Right hindlimb (tissue), 1 donor: ENCODE measurements at regions not wholly inside any gene's neighbourhood (a gene's known extent, or its start where the extent isn't known, plus 50 kb on each side); places are given as distances from the start of the nearest gene placed in this dataset.

ENCODE experiments used
- DNase-seq: peaks from one replicate; pipeline ENCODE4 v3.0.0-alpha.2; 2018

DNA sequence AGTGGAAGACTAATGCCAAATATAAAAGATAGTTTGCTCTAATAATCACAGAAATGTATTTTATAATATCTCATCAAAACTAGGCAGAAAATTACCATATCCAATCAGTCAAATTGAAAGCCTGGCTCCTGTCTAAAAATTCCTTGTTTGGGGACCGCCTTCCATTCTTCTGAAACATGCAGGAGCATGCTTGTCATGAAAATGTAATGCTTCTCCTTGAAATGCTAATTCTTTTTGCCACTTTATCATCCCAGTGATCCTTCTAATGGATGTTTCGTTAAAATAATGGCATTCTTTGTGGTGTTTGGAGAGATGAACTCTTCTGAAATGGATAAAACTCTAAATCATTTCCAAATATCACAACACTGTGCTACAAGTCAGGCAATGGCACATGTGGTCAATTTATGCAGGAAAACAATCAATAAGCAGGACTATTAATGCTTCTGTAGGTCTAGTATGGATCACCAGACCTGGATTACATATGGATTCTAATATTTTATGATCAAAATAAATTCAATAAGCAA is 1039.1 kb upstream of the NXPH2 start:
- DNase-seq = no peak

DNA sequence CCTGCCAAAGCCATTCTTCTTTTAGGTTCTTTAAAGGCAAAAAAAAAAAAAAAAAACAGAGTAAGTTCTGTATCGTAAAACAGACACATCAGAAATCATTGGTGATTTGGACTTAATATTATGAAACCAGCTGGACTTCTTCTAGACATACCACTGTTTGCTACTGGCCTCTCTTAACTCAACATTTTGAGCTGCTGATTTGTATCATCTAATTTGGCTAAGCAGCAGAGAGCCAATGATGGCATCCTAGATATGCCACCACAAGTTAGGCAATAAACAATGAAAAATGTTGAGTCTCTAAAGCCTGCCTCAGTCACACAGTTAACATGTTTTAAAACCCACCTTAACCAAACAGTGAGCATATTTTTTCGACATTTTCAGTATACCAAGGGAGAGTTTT is 1034.3 kb upstream of the NXPH2 start:
- DNase-seq = no peak

DNA sequence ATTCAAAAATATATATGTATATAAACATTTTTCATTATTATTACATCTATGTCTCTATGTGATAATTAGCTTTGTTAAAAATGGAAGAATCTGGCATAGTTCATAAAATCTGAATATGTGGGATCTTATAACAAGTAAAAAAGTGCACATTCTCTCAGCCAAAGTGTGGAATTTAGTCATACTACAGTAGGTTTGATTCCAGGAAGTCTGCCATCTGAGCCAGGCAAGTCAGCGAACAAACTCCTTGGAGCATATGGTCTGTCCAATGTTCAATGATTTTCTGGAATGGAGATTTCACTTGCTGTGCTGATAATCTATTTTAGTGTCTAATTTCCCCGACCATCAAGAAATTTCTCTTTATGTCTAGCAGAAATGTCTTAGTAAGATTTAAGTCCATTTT is 1033.2 kb upstream of the NXPH2 start:
- no peak for DNase-seq

DNA sequence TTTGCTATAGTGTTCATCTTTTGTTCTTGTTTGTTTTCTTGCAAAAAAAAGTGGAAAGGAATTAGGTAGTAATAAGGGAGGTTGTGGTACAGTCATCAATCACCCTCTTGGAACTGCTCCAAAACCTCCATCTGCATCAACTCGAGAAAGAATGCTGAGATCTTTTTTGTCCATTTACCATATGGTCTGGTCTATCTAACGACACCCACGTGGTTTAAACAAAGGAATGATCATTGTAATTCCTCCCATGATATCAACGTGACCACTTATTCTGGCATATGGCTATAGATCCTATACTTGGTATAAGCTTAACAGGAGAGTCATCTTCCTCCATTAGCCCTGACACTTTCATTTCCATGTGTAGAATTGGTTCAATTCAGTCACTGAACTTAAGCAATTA is 1025.3 kb upstream of the NXPH2 start:
- DNase-seq = no peak

DNA sequence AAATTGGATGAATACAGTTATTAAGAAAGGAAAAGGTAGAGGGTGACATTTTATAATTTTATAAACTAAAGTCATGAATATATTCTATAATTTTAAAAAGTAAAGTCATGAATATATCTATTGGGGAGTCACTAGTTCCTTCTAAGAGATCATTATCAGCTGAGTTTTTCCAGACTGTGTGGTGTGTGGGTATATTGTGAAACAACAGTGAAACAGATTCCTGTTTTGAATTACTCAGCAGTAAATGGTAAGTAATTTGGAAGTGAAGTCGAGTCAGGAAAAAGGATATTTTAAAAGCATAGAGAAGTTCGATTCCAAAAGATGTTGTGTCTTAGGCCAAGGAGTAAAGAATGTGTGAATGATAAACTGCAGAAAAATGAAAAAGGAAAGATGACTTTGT is 1018.2 kb upstream of the NXPH2 start:
- DNase-seq = no peak

DNA sequence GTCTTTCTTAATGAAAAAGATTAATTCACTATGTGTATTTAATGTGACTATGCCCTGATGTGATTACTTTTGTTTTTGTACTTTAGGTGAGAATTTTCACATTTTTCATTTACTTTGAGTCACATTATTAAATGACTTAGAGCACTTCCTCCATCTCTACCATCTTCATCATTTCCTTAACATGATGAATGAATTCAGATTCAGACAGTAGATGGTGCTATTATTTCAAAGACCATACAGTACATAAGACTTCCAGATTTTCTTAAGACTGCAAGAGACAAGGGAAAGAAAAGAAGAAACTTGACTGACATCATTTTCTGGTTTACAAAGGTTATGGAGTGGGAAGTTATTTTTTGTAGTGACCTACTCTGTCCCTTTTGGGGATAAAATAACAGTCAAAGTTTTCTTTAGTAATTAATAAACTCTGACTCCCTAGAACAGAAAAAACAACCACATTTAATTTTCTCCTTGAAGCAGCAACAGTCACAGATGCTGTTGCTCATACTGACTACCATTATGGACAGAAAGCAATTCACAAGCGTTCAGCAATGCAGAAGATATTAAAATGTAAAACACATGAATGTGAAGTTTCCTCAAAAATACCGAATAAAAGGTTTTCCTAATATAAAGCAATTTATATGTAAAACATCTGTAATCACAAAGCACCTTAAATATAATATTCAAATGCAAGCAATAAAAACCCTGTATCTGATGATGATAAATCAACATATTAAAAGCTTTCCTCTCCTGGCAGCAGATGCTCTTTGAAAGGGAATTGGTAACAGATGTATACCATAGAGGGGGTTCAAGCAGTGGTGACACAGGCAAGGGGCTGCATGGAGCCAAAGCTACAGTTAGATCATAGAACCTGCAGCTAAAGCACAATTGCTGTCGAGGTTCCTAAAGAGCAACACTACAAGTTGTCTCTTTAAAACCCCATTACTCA is 1010.9 kb upstream of the NXPH2 start:
- no peak for DNase-seq

DNA sequence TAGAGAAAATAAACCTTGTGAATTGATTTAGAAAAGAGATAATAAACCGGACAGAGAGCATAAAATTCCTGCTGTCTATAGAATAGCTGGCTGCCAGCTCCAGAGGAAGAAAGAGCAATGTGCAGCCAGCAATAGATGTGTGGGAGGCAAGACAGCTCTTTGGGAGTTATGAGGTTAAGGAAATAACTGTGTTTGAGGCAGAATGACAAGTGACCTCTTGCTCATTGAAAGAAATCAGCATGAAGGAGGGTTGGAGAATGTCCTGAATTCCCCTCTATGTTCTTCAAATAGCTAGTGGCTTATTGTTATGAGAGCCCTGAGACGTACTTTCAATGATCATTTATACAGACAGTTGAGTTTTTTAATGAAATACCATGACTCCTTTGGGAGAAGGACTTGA is 1009.9 kb upstream of the NXPH2 start:
- DNase-seq = no peak

DNA sequence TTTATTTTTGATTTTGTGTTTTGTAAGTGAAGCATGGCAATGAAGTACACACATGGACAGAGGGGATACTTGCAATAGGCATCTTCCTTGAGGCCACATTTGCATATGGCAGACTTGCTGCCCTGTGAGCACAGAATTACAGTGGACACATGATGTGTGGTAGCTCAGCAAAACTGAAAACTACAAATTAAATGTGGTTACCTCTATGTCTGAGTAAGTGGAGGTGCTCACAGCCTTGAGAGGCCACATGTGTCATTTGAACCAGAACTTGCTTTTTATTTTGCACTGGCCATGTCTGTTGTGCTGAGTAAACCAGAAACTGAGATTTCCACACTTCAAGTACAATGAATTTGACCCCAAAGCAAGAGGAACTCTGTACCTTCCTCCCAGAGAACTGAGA is 998.5 kb upstream of the NXPH2 start:
- DNase-seq = no peak

DNA sequence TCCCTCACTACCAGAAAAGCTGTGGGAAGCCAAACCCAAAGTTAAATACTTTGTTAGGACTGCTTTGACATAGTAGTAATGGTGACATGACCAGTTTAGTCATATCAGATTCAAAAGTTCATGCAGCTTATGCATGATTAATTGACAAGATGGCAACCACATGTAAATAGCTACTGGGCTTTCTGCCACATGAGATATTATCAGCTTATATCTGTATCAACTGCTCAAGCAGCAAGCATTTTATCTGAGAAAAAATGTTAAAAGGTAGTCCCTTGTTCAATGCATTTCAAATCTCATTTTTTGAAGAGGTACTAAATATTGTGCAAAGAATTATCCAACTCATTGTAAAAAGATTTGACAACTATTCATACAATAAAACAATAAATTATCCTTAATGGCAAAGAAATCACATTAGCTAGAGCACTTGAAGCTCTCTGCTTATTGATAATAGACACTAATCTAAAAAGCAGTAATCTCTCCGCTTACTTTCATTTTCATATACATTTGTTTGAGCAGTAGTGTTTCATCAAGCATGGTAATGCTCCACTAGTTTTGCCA is 993.6 kb upstream of the NXPH2 start:
- no peak for DNase-seq

DNA sequence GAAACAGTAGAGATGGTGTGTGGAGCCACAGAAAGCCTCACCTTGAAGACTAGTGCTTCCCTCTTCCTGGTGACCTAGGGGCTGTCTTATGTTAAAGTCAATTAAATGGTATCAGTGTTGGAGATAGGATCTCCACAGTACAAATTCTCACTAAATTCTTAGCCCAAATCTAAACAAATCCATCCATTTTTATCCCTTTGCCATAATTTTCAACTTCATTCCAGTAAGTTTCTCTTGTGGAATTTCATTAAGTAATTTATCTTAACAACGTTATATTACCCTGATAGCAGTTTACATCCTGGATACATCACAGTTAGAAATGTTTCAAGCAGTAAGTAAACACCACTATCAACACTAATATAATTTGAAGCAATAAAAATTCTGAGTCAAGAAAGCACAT is 989.4 kb upstream of the NXPH2 start:
- no peak for DNase-seq

DNA sequence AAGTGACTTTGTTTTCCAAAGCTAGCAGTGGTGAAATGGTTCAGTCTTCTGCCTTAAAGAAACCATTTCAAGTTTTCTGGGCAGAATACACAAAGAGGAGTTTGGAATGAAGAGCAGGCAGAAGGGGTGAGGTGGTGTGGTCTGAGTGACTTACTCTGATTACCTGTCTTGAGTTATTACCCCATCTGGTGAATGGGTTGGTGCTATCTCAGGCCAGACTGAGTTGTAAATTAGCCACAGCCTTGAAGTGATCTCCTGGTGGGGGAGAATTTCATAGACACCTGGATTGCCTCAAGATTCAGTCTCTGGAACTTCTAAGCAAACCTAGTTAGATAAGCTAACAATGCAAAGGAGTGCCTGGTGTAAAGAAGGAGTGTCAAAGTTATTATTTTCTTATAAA is 983.5 kb upstream of the NXPH2 start:
- DNase-seq = no peak

DNA sequence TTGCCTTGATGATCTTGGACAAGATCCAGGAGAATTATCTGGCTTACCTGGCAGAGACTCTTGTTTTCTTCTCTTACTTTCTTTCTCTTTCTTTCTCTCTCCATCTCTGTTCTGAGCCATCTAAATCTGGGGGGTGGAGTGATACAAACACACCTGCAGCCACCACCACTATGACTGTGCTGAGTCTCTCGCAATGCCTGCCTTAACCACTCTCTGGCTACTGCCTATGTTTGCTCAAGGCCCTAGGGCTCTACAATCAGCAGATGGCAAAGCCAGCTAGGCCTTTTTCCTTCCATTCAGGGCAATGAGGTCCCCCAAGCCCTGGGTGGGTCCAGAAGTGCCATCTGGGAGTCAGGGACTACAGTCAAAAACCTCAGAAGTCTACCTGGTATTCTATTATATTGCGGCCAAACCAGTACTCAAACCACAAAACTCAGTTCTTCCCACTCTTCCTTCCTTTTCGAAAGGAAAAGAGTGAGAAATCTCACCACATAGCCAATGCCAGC is 978.9 kb upstream of the NXPH2 start:
- no peak for DNase-seq

DNA sequence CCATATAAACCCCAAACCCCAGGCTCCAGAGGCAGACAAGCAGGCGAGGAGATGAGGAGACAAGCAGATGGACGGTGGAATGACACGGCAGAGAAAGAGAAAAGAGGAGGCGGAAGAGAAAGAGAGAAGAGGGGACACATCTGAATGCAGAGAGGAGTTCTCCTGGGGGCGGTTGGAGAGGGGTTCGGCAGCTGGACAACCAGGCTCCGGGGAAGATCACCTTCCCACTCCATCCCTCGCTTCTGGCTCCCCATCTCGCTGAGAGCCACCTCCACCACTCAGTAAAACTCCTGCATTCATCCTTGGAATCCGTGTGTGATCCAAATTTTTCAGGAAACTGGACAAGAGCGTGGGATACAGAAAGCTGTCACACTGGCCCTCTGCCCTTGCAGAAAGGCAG is 966.7 kb upstream of the NXPH2 start:
- no peak for DNase-seq

DNA sequence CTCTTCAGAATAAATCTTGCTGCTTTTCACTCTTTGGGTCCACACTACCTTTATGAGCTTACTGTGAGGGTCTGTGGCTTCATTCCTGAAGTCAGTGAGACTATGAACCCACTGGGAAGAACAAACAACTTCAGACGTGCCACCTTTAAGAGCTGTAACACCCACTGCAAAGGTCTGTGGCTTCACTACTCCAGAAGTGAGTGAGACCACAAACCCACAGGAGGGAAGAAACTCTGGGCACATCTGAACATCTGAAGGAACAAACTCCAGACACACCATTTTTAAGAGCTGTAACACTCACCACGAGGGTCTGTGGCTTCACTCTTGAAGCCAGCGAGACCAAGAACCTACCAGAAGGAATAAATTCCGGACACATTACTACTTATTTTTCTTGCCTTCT is 964.1 kb upstream of the NXPH2 start:
- no peak for DNase-seq

DNA sequence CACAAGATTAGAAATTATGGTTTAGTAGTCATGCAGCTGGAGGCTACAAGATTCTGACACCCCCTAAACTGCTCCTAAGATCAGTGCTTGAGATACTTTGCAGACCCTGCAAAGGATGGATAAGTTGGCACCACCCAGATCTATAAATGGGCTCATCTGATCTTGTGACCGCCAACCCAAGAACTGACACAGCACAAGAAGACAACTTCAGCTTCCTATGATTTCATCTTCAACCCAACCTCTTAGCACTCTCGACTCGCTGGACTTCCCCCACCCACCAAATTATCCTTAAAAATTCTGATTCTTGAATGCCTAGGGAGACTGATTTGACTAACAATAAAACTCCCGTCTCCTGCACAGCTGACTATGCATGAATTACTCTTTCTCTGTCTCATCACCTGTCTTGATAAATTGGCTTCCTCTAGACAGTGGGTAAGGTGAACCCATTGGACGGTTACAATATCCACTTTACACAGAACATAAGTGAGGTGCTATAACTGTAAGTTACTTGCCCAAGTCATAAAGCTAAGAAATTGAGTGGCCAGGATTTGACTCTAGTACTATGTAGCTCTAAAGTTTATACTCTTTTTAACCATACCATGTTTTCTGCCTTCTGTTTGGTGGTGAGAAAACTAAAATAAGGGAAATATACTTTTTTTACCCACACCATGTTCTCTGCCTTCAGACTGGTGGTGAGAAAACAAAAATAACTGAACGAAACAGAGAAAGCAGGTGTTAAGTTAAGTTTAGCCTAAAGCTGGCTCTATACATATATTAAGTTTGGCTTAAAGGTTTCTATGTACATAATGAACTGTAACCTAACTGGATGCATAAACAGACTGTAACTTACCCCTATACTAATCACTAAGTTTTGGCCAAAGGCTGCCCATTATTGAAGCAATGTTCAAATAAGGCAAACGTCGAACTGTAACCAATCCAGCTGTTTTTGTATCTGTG is 962.3 kb upstream of the NXPH2 start:
- DNase-seq = no peak

DNA sequence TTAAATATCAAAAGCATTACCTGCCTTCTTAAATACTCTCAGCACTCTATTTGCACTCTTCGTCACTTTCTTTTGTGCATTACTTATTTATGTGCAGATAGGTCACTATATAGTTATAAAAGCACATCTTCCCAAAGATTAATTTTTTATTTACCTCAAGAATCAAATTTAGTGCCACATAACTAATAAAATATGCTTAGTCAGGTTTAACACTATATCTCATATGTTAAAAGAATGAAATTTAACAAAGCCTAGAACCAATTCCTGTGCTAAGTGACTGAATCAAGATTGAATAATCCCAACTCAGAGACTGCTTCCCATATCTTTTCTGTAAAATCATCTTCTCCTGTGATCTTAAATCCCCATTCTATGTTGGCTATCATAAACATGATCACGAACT is 957.5 kb upstream of the NXPH2 start:
- DNase-seq = no peak

DNA sequence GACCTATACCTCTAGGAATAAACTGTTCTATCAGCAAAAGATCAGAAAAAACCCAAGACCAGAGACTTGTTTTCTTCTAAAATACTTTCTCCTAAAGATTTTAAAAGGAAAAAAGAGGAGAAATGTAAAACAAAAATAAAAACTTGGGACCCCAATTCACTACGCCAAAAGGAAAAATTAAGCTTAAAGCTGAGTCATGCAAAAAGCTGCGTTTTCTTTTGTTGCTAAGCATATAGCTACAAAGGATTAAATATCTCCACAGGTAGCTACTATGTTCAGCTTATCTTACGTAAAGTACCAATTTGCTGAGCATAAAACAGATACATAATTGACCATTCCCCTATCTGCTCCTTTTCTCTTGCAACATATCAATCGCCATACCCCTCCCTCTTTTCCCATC is 950.0 kb upstream of the NXPH2 start:
- no peak for DNase-seq

DNA sequence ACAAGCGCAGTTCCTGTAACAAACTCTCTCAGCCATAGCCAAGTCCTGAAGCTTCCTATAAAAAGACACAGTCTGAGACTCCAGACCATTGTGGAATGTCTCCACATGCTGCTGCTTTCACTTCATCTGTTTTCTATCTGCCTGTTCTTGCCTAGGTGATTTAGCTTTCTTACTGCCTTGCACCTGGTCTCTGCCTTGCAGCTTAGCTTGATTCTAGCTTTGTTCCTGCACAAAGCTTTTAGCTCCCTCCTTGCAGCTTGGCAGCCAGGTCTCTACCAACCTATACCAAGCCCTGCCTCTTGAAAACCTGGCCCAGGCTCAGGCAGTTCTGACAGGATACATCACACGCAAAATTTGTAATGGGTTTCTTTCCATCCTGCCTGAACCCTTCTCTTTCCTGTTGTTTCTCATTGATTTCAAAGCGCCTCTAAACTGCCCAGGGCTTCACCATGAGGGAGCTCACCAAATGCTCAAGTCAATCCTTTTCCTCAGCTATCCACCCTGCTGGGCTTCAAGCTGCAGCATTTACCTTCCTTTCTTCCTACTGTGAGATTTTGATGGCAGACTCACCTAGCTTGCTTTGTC is 941.3 kb upstream of the NXPH2 start:
- no peak for DNase-seq

DNA sequence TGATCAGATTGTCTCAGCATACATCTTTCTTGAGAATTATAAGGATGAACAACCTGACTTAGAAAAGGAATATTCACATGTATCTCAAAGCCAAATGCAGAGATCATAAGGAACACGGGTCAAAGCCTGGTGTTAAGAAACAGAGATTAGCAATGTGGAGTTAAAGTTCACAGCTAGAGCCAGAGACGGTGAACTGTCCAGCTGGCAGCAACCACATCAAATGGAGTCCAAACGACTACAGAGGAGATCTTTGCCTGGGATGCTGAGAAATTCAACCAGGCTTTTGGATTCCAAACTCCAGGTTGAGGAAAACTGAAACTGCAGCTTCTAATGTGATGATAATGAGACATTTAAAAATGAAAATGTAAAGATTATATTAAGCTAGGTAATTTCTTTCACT is 939.9 kb upstream of the NXPH2 start:
- no peak for DNase-seq

DNA sequence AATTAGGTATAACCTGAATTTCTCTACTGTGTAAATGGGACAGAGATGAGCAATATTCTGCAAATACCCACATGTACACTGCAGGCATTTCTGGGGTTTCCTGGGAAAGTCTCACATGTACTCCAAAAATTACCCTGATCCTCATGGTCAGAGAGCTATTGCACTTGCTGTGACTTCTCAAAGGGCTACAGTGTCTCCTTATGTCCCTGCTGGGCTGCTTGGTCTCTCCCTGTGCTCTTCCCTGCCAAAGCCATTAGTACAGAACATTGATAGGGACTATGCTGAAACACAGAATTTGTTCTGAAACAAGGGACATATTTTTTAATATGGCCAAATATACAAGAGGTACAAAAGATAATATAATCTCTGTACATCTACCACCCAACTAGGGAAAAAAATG is 924.4 kb upstream of the NXPH2 start:
- DNase-seq = no peak

DNA sequence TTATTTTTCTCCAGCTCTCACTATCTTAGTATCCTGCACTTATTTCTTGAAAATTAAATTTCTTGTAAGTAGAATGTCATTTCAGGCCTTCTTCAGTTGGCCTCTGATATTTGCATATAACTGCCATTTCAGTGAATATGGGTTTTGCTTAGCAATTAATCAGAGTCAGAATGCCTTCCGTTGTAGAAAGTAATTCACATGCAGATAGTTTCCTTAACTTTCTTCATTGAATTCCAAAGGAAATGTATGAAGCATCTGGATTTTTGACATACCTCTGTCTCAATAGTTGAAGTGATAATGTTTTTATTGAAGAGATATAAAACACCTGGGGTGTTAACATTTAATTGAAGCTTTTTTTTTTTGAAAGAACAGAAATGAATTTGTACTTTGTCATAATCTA is 914.1 kb upstream of the NXPH2 start:
- DNase-seq = no peak

DNA sequence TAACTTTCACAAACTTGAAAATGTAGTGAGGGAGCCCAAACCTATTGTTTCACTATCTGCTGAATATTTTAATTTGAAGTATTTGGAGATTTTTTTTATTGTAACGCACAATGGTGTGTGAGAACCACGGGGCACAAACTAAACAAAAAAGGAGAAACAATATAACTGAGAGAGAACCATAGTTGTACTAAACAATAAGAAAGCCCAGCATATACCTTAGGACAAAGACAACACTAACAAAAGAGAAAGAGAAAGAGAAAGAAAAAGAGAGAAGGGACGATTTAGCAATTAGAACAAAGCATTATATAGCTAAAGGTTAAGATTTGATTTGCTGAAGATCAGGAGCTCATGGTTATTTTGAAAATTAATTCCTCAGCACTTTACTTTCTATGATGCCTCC is 906.0 kb upstream of the NXPH2 start:
- no peak for DNase-seq
